AG04450 (cell line): ENCODE measurements at regions not wholly inside any gene's neighbourhood (a gene's known extent, or its start where the extent isn't known, plus 50 kb on each side); places are given as distances from the start of the nearest gene placed in this dataset.

Experiments used
- CTCF ChIA-PET: fragments of 300-600, 350-600 bp; formaldehyde crosslinking; extraction: SDS; loops from one replicate; lab custom pipeline; 2022; ENCODE audit warnings: antibody characterized with exemption, inconsistent platforms; lab: Charles Lee
- POLR2A ChIA-PET: fragments of 350-600 bp; formaldehyde crosslinking; extraction: SDS; loops from one replicate; lab custom pipeline; 2021; ENCODE audit warnings: antibody characterized with exemption, inconsistent platforms; lab: Yijun Ruan, JAX
- DNase-seq: peaks from one replicate; pipeline ENCODE4 v3.0.0-alpha.2; 2011; ENCODE audit warnings: low read depth, low spot score
- H3K27ac ChIP-seq: one replicate; pipeline ENCODE4 v1.5.1; 2012; ENCODE audit warnings: low read depth, low read length, control low read depth
- H3K27me3 ChIP-seq: one replicate; pipeline ENCODE4 v1.6.0; 2012; ENCODE audit warnings: low read length; ENCODE audit not compliant: control insufficient read depth, insufficient read depth
- H3K4me3 ChIP-seq: 2 replicates; pipeline ENCODE4 v1.5.1; 2011; ENCODE audit warnings: mild to moderate bottlenecking, low read depth, low read length, control low read depth
- H3K9me3 ChIP-seq: 2 replicates; pipeline ENCODE4 v1.5.1; 2012; ENCODE audit warnings: low read length; ENCODE audit not compliant: control insufficient read depth, insufficient read depth
- TF ChIP-seq, protein P1 (sequence below): IDR thresholded peaks from 2 replicates; pipeline ENCODE4 v1.5.1; 2011; ENCODE audit warnings: low read depth, low read length, control low read depth, inconsistent platforms

DNA sequence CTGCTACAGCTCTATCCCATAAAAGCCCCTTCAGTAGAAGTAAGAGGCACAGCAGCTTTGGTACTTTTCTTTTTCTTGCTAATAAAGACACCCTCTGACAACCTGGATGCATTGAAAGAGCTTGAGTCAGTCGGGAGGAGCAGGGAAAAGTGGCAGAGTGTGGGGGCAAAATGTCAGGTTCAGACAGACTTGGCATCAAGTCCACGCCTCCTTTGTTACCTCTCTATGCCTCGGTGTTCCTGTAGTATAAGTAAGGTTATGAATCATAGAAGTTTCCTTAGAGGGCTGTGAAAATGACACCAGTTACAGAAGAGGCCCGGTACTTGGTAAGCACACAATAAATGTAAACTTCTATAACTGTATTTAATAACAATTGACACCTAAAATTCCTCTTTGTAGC is 133.9 kb downstream of the ESM1 start:
- Histone ChIP-seq H3K4me3 (no peak overlapping the region), H3K27me3 (no peaks in the 10 kb centered on the region), H3K9me3 (no peaks in the 10 kb centered on the region), H3K27ac (no peak overlapping the region)
- ChIA-PET POLR2A (no interaction called here), CTCF (interaction anchor here (1.0 to 2.8 kb wide), 2 partner anchors 9 to 15 kb away, joined by 5 to 14 read pairs; no protein-coding TSS in a partner anchor)
- no peak for DNase-seq
- TF ChIP-seq, protein P1, sequence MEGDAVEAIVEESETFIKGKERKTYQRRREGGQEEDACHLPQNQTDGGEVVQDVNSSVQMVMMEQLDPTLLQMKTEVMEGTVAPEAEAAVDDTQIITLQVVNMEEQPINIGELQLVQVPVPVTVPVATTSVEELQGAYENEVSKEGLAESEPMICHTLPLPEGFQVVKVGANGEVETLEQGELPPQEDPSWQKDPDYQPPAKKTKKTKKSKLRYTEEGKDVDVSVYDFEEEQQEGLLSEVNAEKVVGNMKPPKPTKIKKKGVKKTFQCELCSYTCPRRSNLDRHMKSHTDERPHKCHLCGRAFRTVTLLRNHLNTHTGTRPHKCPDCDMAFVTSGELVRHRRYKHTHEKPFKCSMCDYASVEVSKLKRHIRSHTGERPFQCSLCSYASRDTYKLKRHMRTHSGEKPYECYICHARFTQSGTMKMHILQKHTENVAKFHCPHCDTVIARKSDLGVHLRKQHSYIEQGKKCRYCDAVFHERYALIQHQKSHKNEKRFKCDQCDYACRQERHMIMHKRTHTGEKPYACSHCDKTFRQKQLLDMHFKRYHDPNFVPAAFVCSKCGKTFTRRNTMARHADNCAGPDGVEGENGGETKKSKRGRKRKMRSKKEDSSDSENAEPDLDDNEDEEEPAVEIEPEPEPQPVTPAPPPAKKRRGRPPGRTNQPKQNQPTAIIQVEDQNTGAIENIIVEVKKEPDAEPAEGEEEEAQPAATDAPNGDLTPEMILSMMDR: no peak

DNA sequence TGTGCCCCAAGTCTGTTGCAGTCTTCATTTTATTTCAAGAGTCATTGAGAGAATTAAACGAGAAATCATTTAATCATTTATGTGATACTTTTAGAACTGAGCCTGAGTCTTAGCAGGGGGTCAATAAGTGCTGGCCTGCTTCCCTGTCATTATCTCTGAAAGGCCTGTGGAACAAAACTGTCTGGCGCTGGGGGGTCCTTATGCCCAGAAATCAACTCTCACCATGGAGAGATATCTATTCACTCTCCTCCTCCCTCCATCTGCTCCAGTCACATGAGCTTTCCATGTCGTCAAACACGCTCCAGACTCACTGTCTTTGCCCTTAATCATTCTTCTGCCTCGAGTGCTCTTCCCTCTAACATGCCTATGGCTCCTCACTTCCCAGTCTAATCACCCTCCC is 136.8 kb downstream of the ESM1 start:
- TF ChIP-seq, protein P1: no peak
- Histone ChIP-seq H3K4me3 (no peak overlapping the region), H3K27ac (no peak overlapping the region), H3K27me3 (no peaks in the 10 kb centered on the region), H3K9me3 (no peaks in the 10 kb centered on the region)
- POLR2A ChIA-PET: no interaction called here
- DNase-seq: no peak
- CTCF ChIA-PET: interaction anchor here (1.0 to 3.2 kb wide), 2 partner anchors 19 to 332 kb away, joined by 3 to 14 read pairs; no protein-coding TSS in a partner anchor

DNA sequence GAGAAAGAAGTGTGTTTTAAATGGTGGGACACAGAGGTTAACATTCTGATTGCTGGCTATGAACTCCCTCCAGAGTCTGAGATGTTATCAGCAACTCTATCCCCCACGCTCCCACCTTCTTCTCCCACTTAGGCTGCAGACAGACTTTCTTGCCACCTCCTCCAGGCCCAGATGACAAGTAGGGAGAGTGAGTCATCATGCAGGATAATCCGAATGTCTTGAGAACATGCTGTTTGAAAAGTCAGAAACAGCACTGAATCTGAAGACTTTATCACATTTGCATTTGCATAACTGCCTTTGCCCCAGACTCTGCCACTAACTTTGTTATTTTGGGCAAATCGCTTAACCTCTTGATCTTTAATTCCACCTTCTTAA is 139.8 kb downstream of the ESM1 start:
- Histone ChIP-seq H3K4me3 (no peak overlapping the region), H3K9me3 (no peaks in the 10 kb centered on the region), H3K27ac (no peak overlapping the region), H3K27me3 (no peaks in the 10 kb centered on the region)
- TF ChIP-seq, protein P1: no peak
- CTCF ChIA-PET: interaction anchor here (0.9 to 3.6 kb wide), 26 partner anchors 10 to 356 kb away, joined by 3 to 81 read pairs (median 6); partner anchors contain the start of genes GPX8 and SNX18
- no peak for DNase-seq
- POLR2A ChIA-PET: no interaction called here

DNA sequence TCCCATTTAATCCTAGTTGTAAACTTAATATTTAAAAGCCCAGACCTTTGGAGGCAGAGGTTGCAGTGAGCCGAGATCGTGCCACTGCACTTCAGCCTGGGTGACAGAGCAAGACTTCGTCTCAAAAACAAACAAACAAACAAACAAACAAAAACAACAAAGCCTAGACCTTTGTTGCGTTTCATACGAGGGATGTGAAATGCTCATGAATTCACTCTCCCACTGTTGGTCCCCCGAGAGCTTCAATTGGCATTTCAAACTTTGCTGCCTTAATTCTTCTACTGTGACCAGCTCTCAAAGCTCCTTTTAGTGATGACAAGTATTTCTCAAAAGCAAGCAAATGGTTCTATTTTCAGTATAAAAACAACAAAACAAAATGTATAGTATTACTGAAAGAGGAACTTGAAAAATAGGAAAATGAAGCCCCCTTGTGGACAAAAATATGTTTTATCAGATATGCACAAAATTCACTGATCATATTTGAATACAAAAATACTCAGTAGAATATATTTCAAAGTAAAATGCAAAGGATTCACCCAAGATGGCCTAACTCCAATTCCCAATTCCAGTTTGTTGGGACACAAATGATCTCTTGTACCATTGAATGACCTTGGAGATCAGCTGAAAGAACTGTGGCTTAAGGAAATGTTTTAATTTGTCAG is 140.4 kb downstream of the ESM1 start:
- DNase-seq: peak; percentile 41
- ChIA-PET POLR2A (interaction anchor here (0.7 to 1.3 kb wide), 3 partner anchors 84 to 330 kb away, joined by 3 to 6 read pairs (median 3); no protein-coding TSS in a partner anchor), CTCF (interaction anchor here (0.6 to 3.6 kb wide), 47 partner anchors 9 to 402 kb away, joined by 3 to 81 read pairs (median 4); partner anchors contain the start of genes GPX8 and SNX18)
- Histone ChIP-seq H3K27ac (no peak overlapping the region), H3K9me3 (no peaks in the 10 kb centered on the region), H3K27me3 (no peaks in the 10 kb centered on the region), H3K4me3 (no peak overlapping the region)
- TF ChIP-seq, protein P1: peak; percentile 40

DNA sequence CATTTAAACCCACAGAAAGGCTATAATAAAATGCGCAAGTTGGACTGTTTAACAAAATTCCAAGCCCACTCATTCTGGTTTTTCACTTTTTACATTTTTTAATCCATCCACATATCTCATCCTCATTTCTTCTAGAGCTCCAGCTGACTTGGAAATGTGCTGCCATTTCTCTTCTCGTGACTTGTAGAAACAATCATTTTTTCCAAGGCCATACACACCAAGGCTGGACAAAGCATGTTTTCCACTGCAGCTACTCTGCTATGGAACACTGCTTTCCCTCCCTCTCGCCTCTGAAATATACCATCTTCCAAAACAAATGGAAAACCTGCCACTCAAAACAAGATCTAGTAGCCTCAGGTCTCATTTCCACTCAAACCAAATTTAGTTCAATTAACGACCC is 141.1 kb downstream of the ESM1 start:
- no peak overlapping the region for H3K27ac ChIP-seq
- no peak overlapping the region for H3K4me3 ChIP-seq
- DNase-seq: no peak
- TF ChIP-seq, protein P1: no peak
- H3K9me3 ChIP-seq: no peaks in the 10 kb centered on the region
- POLR2A ChIA-PET: interaction anchor here (0.7 to 1.3 kb wide), 3 partner anchors 83 to 329 kb away, joined by 3 to 6 read pairs (median 3); no protein-coding TSS in a partner anchor
- CTCF ChIA-PET: interaction anchor here (0.6 to 3.6 kb wide), 35 partner anchors 9 to 401 kb away, joined by 3 to 81 read pairs (median 5); partner anchors contain the start of genes GPX8 and SNX18
- H3K27me3 ChIP-seq: no peaks in the 10 kb centered on the region
